ENCODE measurements at regions not wholly inside any gene's neighbourhood (a gene's known extent, or its start where the extent isn't known, plus 50 kb on each side); places are given as distances from the start of the nearest gene placed in this dataset.

DNA sequence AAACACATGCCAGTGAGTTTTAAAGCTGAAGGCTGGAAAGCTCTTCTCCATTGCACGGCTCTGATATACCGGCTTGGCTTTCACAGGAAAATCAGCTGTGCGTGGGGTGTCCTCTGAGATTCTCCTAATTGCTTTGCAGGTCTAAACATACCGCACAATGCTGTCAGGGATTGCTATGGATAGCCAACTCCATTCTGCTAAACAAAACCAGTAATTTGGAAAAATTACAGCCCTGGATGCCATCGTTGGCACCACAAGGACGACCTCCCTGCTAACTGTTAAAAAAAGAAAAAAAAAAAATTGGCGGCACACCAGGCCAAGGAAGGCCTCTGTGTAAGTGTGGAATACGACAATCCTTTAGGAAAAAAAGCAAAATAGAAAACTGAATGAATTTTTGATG, 118.6 kb upstream of the ADARB2 start:
- TF ChIP-seq, protein P1, sequence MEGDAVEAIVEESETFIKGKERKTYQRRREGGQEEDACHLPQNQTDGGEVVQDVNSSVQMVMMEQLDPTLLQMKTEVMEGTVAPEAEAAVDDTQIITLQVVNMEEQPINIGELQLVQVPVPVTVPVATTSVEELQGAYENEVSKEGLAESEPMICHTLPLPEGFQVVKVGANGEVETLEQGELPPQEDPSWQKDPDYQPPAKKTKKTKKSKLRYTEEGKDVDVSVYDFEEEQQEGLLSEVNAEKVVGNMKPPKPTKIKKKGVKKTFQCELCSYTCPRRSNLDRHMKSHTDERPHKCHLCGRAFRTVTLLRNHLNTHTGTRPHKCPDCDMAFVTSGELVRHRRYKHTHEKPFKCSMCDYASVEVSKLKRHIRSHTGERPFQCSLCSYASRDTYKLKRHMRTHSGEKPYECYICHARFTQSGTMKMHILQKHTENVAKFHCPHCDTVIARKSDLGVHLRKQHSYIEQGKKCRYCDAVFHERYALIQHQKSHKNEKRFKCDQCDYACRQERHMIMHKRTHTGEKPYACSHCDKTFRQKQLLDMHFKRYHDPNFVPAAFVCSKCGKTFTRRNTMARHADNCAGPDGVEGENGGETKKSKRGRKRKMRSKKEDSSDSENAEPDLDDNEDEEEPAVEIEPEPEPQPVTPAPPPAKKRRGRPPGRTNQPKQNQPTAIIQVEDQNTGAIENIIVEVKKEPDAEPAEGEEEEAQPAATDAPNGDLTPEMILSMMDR (IDR thresholded peaks at IDR 0.05), result no peak
- no peak for TF ChIP-seq POLR2A (IDR thresholded peaks at IDR 0.05)

All from right lobe of liver (tissue), 4 donors.